Psoas muscle (tissue), 7 donors: ENCODE measurements at regions not wholly inside any gene's neighbourhood (a gene's known extent, or its start where the extent isn't known, plus 50 kb on each side); places are given as distances from the start of the nearest gene placed in this dataset.

Experiments used
- ATAC-seq, 4 donors: fragments of 200-7000 bp; cut with Tn5 transposase; one replicate each; pipeline ENCODE4 v1.9.1; 2020; ENCODE audit warnings: moderate library complexity in 3 of 4, mild to moderate bottlenecking in 2 of 4
- DNase-seq, 2 donors: peaks; one replicate each; pipeline ENCODE4 v3.0.0-alpha.2; 2020
- H3K27ac ChIP-seq: fragments of 200-600 bp; one replicate; pipeline ENCODE4 v1.8.0; 2022
- H3K27me3 ChIP-seq, 3 donors: fragments of 200-600 bp in 1 of 3; one replicate each; pipeline versions ENCODE4 v1.6.1 to v1.8.0; 2013 to 2022; ENCODE audit warnings: low read length in 2 of 3, mild to moderate bottlenecking in 2 of 3, moderate library complexity in 1 of 3; ENCODE audit not compliant: insufficient read depth in 3 of 3
- H3K36me3 ChIP-seq, 2 donors: fragments of 200-600 bp in 1 of 2; one replicate each; pipeline versions ENCODE4 v1.6.1 to v1.8.0; 2013 to 2022; ENCODE audit warnings: low read depth in 1 of 2, mild to moderate bottlenecking in 1 of 2, moderate library complexity in 1 of 2; ENCODE audit not compliant: insufficient read depth in 1 of 2
- H3K4me1 ChIP-seq: fragments of 200-600 bp; one replicate; pipeline ENCODE4 v1.8.0; 2022
- H3K4me3 ChIP-seq: fragments of 200-600 bp; one replicate; pipeline ENCODE4 v1.8.0; 2022; ENCODE audit warnings: mild to moderate bottlenecking
- H3K9me3 ChIP-seq: fragments of 200-600 bp; one replicate; pipeline ENCODE4 v1.8.0; 2022
- CTCF ChIP-seq: fragments of 200-600 bp; IDR thresholded peaks from one replicate; pipeline ENCODE4 v1.8.0; 2022; ENCODE audit warnings: antibody characterized with exemption
- WGBS, 3 donors: extraction: QIAGEN DNeasy Blood & Tissue Kit; methylation state at CpG; one replicate each; pipeline versions ENCODE4 v1.1.6 to v1.1.7; 2013; 5-methylcytosine and 5-hydroxymethylcytosine counted together
- intact Hi-C, 2 donors: fragments of 100-400 bp; cut with DNase I; formaldehyde crosslinking; loops; one replicate each; pipeline versions ENCODE4 v1.11.0 to v1.14.2; 2022
- donor health status: healthy with polysubstance abuse.
- donor health status: DM: no; HTN: no; CAD: no; lungs with moderate emphysema.
- donor health status: Bipolar disorder and iron deficiency.
- donor health status: healthy.
- donor health status: DM: yes; HTN: yes; CAD: no.
- donor health status: DM: no; HTN: no; CAD: no.
- donor health status: DM: yes; HTN: yes; CAD: no.

GRCh38 chr5:4386152-4386551, 754.0 kb upstream of the ADAMTS16 start:
- no peaks in the 10 kb centered on the region for H3K36me3 ChIP-seq
- intact Hi-C loops = no loop called here
- H3K9me3 ChIP-seq = no peaks in the 10 kb centered on the region
- H3K27me3 ChIP-seq = no peaks in the 10 kb centered on the region
- ATAC-seq (no peak), DNase-seq (no peak)
- no peak overlapping the region for H3K27ac ChIP-seq
- no peaks in the 10 kb centered on the region for H3K4me1 ChIP-seq
- 89 to 95% (median 95%) methylated on average over 1 of the region's 1 CpG for WGBS, 3 donors
- TF ChIP-seq CTCF = no peak
- H3K4me3 ChIP-seq = no peak overlapping the region

GRCh38 chr5:4387290-4387689, 752.8 kb upstream of the ADAMTS16 start:
- H3K4me1 ChIP-seq = no peaks in the 10 kb centered on the region
- intact Hi-C loops = no loop called here
- no peak for DNase-seq
- no peaks in the 10 kb centered on the region for H3K9me3 ChIP-seq
- ATAC-seq = no peak
- H3K27ac ChIP-seq = no peak overlapping the region
- no peak overlapping the region for H3K4me3 ChIP-seq
- WGBS, 3 donors = 57 to 70% (median 62%) methylated on average over 3 of the region's 3 CpGs
- H3K27me3 ChIP-seq = no peaks in the 10 kb centered on the region
- no peak for TF ChIP-seq CTCF
- no peaks in the 10 kb centered on the region for H3K36me3 ChIP-seq

- no peaks in the 10 kb centered on the region for H3K4me1 ChIP-seq
Measured at GRCh38 chr5:4395752-4396151, 744.4 kb upstream of the ADAMTS16 start.

GRCh38 chr5:4405614-4406219, 734.4 kb upstream of the ADAMTS16 start:
- no peaks in the 10 kb centered on the region for H3K4me1 ChIP-seq
- no peak for TF ChIP-seq CTCF
- no peak for ATAC-seq
- intact Hi-C loops = loop anchor here in 1 of 2 donors (2.0 kb wide), 1 partner anchor 27 kb away; no protein-coding TSS in a partner anchor
- no peak overlapping the region for H3K27ac ChIP-seq
- DNase-seq = no peak
- no peaks in the 10 kb centered on the region for H3K36me3 ChIP-seq
- H3K27me3 ChIP-seq = peaks cover 0 to 3% (median 0%) of the 10 kb centered on the region in 3 donors
- H3K9me3 ChIP-seq = no peaks in the 10 kb centered on the region
- no peak overlapping the region for H3K4me3 ChIP-seq
- WGBS, 3 donors = 76 to 81% (median 80%) methylated on average over 7 of the region's 7 CpGs

More at GRCh38 chr5:4395752-4396151, 744.4 kb upstream of the ADAMTS16 start:
- Histone ChIP-seq H3K9me3 (no peaks in the 10 kb centered on the region), H3K27ac (no peak overlapping the region), H3K4me3 (no peak overlapping the region), H3K36me3 (no peaks in the 10 kb centered on the region), H3K27me3 (no peaks in the 10 kb centered on the region)
- no peak for TF ChIP-seq CTCF
- DNase-seq (no peak), ATAC-seq (no peak)
- 50 to 95% (median 66%) methylated on average over 2 of the region's 2 CpGs for WGBS, 3 donors
- intact Hi-C loops = no loop called here

GRCh38 chr5:4410151-4410550, 730.0 kb upstream of the ADAMTS16 start:
- intact Hi-C loops = no loop called here
- no peaks in the 10 kb centered on the region for H3K4me1 ChIP-seq
- peaks cover 0 to 3% (median 0%) of the 10 kb centered on the region in 3 donors for H3K27me3 ChIP-seq
- no peaks in the 10 kb centered on the region for H3K9me3 ChIP-seq
- 85 to 90% (median 85%) methylated on average over 5 of the region's 5 CpGs for WGBS, 3 donors
- no peak overlapping the region for H3K27ac ChIP-seq
- no peak overlapping the region for H3K4me3 ChIP-seq
- TF ChIP-seq CTCF = no peak
- ATAC-seq = no peak
- no peaks in the 10 kb centered on the region for H3K36me3 ChIP-seq
- no peak for DNase-seq
